ENCODE measurements at regions not wholly inside any gene's neighbourhood (a gene's known extent, or its start where the extent isn't known, plus 50 kb on each side); places are given as distances from the start of the nearest gene placed in this dataset.

DNA sequence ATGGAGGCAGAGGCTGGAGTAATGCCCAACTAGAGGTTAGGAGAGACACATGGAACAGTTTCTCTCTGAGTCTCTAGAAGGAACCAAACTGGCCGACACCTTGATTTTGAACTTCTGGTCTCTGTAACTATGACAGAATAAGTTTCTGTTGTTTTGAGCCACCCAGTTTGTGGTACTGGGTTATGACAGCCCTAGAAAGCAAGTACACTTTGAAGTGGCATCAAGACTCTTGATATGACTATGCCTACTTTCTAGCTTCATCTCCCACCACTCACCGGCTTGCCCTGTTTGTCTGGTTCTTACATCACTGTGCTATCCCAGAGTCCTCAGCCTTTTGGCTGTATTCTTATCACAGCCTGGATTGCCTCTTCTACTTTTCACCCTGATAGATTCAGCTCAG is 230.3 kb upstream of the USP24 start:
- TF ChIP-seq, protein P1, sequence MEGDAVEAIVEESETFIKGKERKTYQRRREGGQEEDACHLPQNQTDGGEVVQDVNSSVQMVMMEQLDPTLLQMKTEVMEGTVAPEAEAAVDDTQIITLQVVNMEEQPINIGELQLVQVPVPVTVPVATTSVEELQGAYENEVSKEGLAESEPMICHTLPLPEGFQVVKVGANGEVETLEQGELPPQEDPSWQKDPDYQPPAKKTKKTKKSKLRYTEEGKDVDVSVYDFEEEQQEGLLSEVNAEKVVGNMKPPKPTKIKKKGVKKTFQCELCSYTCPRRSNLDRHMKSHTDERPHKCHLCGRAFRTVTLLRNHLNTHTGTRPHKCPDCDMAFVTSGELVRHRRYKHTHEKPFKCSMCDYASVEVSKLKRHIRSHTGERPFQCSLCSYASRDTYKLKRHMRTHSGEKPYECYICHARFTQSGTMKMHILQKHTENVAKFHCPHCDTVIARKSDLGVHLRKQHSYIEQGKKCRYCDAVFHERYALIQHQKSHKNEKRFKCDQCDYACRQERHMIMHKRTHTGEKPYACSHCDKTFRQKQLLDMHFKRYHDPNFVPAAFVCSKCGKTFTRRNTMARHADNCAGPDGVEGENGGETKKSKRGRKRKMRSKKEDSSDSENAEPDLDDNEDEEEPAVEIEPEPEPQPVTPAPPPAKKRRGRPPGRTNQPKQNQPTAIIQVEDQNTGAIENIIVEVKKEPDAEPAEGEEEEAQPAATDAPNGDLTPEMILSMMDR (IDR thresholded peaks at IDR 0.05): no peak
- TF ChIP-seq POLR2A (IDR thresholded peaks at IDR 0.05): no peak
